ENCODE measurements at regions not wholly inside any gene's neighbourhood (a gene's known extent, or its start where the extent isn't known, plus 50 kb on each side); places are given as distances from the start of the nearest gene placed in this dataset.

- DNase-seq, result no peak
- no peak for TF ChIP-seq CTCF (IDR thresholded peaks at IDR 0.05)
- no peak for TF ChIP-seq POLR2A (IDR thresholded peaks at IDR 0.05)
These were observed 279.1 kb downstream of the MSX2 start for GRCh38 chr5:175003531-175003930.

GRCh38 chr5:175001876-175002645, 277.7 kb downstream of the MSX2 start:
- no peaks in the 10 kb centered on the region for H3K4me1 ChIP-seq
- no peak overlapping the region for H3K27ac ChIP-seq
- DNase-seq, result no peak
- no peaks in the 10 kb centered on the region for H3K36me3 ChIP-seq
- H3K4me3 ChIP-seq, result no peak overlapping the region
- TF ChIP-seq CTCF (IDR thresholded peaks at IDR 0.05) (no peak), POLR2A (IDR thresholded peaks at IDR 0.05) (no peak)
- no peaks in the 10 kb centered on the region for H3K9me3 ChIP-seq
- H3K27me3 ChIP-seq, result no peaks in the 10 kb centered on the region

More at GRCh38 chr5:175003531-175003930, 279.1 kb downstream of the MSX2 start:
- no peaks in the 10 kb centered on the region for H3K36me3 ChIP-seq
- H3K27me3 ChIP-seq, result no peaks in the 10 kb centered on the region
- H3K27ac ChIP-seq, result no peak overlapping the region
- H3K4me3 ChIP-seq, result no peak overlapping the region
- H3K9me3 ChIP-seq, result no peaks in the 10 kb centered on the region
- no peaks in the 10 kb centered on the region for H3K4me1 ChIP-seq

GRCh38 chr5:175001311-175001710, 276.9 kb downstream of the MSX2 start:
- Histone ChIP-seq H3K4me1 (no peaks in the 10 kb centered on the region), H3K9me3 (no peaks in the 10 kb centered on the region), H3K27me3 (no peaks in the 10 kb centered on the region), H3K27ac (no peak overlapping the region), H3K4me3 (no peak overlapping the region), H3K36me3 (no peaks in the 10 kb centered on the region)
- no peak for DNase-seq
- TF ChIP-seq POLR2A (IDR thresholded peaks at IDR 0.05) (no peak), CTCF (IDR thresholded peaks at IDR 0.05) (no peak)

- H3K27ac ChIP-seq, result no peak overlapping the region
- DNase-seq, result no peak
- no peaks in the 10 kb centered on the region for H3K27me3 ChIP-seq
- H3K36me3 ChIP-seq, result no peaks in the 10 kb centered on the region
- no peaks in the 10 kb centered on the region for H3K9me3 ChIP-seq
- H3K4me3 ChIP-seq, result no peak overlapping the region
- no peaks in the 10 kb centered on the region for H3K4me1 ChIP-seq
- TF ChIP-seq CTCF (IDR thresholded peaks at IDR 0.05) (no peak), POLR2A (IDR thresholded peaks at IDR 0.05) (no peak)
These were observed 275.2 kb downstream of the MSX2 start for GRCh38 chr5:174999581-174999980.

GRCh38 chr5:174998131-174998730, 273.8 kb downstream of the MSX2 start:
- Histone ChIP-seq H3K36me3 (no peaks in the 10 kb centered on the region), H3K27me3 (no peaks in the 10 kb centered on the region), H3K9me3 (no peaks in the 10 kb centered on the region), H3K4me1 (no peaks in the 10 kb centered on the region), H3K4me3 (no peak overlapping the region), H3K27ac (no peak overlapping the region)
- TF ChIP-seq CTCF (IDR thresholded peaks at IDR 0.05) (no peak), POLR2A (IDR thresholded peaks at IDR 0.05) (no peak)
- DNase-seq, result no peak

Measured in Peyer's patch (tissue), 4 donors.